H9 (cell line): ENCODE measurements at regions not wholly inside any gene's neighbourhood (a gene's known extent, or its start where the extent isn't known, plus 50 kb on each side); places are given as distances from the start of the nearest gene placed in this dataset.

Experiments
- DNase-seq: peaks from one replicate; pipeline ENCODE4 v3.0.0-alpha.2; 2017
- H2AFZ ChIP-seq: one replicate; pipeline ENCODE4 v1.6.1; 2013; ENCODE audit warnings: mild to moderate bottlenecking, low read length, control low read depth, moderate library complexity
- H2AK5ac ChIP-seq: 2 replicates; pipeline ENCODE4 v1.6.1; 2013; ENCODE audit warnings: low read length, control low read depth, mixed read lengths; ENCODE audit not compliant: insufficient read length
- H2BK120ac ChIP-seq: one replicate; pipeline ENCODE4 v1.6.1; 2013; ENCODE audit warnings: low read depth, mild to moderate bottlenecking, low read length, control low read depth, inconsistent platforms; ENCODE audit not compliant: poor library complexity, severe bottlenecking
- H2BK12ac ChIP-seq: 2 replicates; pipeline ENCODE4 v1.6.1; 2013; ENCODE audit warnings: low read length, control low read depth, mixed read lengths, low read depth; ENCODE audit not compliant: insufficient read length
- H2BK15ac ChIP-seq: 2 replicates; pipeline ENCODE4 v1.6.1; 2013; ENCODE audit warnings: low read depth, low read length, control low read depth
- H2BK20ac ChIP-seq: one replicate; pipeline ENCODE4 v1.6.1; 2013; ENCODE audit warnings: low read depth, mild to moderate bottlenecking, low read length, control low read depth, inconsistent platforms; ENCODE audit not compliant: poor library complexity, severe bottlenecking
- H2BK5ac ChIP-seq: 2 replicates; pipeline ENCODE4 v1.6.1; 2013; ENCODE audit warnings: low read length, control low read depth, mixed read lengths; ENCODE audit not compliant: insufficient read length
- H3K14ac ChIP-seq: 2 replicates; pipeline ENCODE4 v1.6.1; 2013; ENCODE audit warnings: low read length, control low read depth; ENCODE audit not compliant: insufficient read depth
- H3K18ac ChIP-seq: 2 replicates; pipeline ENCODE4 v1.6.1; 2013; ENCODE audit warnings: low read depth, mild to moderate bottlenecking, mixed read lengths, low read length, control low read depth; ENCODE audit not compliant: insufficient read length
- H3K23ac ChIP-seq: 2 replicates; pipeline ENCODE4 v1.6.1; 2013; ENCODE audit warnings: low read length, control low read depth, mixed read lengths, low read depth; ENCODE audit not compliant: insufficient read length
- H3K23me2 ChIP-seq: 2 replicates; pipeline ENCODE4 v1.6.1; 2013; ENCODE audit warnings: low read depth, mild to moderate bottlenecking, mixed read lengths, low read length, control low read depth; ENCODE audit not compliant: insufficient read length, poor library complexity, severe bottlenecking
- H3K27ac ChIP-seq: 2 replicates; pipeline ENCODE4 v1.5.1; 2013; ENCODE audit warnings: low read length, control low read depth, mixed read lengths, low read depth; ENCODE audit not compliant: insufficient read length
- H3K27me3 ChIP-seq: 2 replicates; pipeline ENCODE4 v1.6.1; 2013; ENCODE audit warnings: low read length, control low read depth, inconsistent platforms; ENCODE audit not compliant: insufficient read depth
- H3K4ac ChIP-seq: 2 replicates; pipeline ENCODE4 v1.6.1; 2013; ENCODE audit warnings: low read depth, mild to moderate bottlenecking, control low read depth, inconsistent platforms, low read length, moderate library complexity
- H3K4me1 ChIP-seq: 2 replicates; pipeline ENCODE4 v1.6.1; 2013; ENCODE audit warnings: low read length, control low read depth, inconsistent platforms; ENCODE audit not compliant: insufficient read depth
- H3K4me2 ChIP-seq: 2 replicates; pipeline ENCODE4 v1.6.1; 2013; ENCODE audit warnings: low read length, control low read depth, mixed read lengths; ENCODE audit not compliant: insufficient read length, insufficient read depth
- H3K56ac ChIP-seq: 2 replicates; pipeline ENCODE4 v1.6.1; 2013; ENCODE audit warnings: low read depth, mild to moderate bottlenecking, mixed read lengths, low read length, control low read depth; ENCODE audit not compliant: insufficient read length
- H3K79me1 ChIP-seq: 2 replicates; pipeline ENCODE4 v1.6.1; 2013; ENCODE audit warnings: low read depth, mild to moderate bottlenecking, moderate library complexity, low read length, control low read depth, inconsistent platforms; ENCODE audit not compliant: insufficient read depth, poor library complexity, severe bottlenecking
- H3K79me2 ChIP-seq: 2 replicates; pipeline ENCODE4 v1.6.1; 2013; ENCODE audit warnings: low read length, control low read depth, inconsistent platforms; ENCODE audit not compliant: insufficient read depth
- H3K9ac ChIP-seq: 2 replicates; pipeline ENCODE4 v1.6.1; 2013; ENCODE audit warnings: low read length, control low read depth, mixed read lengths; ENCODE audit not compliant: insufficient read length; ENCODE audit errors: extremely low read depth
- H3K9me3 ChIP-seq: one replicate; pipeline ENCODE4 v1.6.1; 2013; ENCODE audit warnings: low read depth, low read length, inconsistent platforms; ENCODE audit not compliant: control insufficient read depth
- H3T11ph ChIP-seq: one replicate; pipeline ENCODE4 v1.6.1; 2013; ENCODE audit warnings: mild to moderate bottlenecking, low read length, control low read depth, inconsistent platforms
- H4K20me1 ChIP-seq: one replicate; pipeline ENCODE4 v1.6.1; 2013; ENCODE audit not compliant: control insufficient read depth, insufficient read length, insufficient read depth
- H4K5ac ChIP-seq: 2 replicates; pipeline ENCODE4 v1.6.1; 2013; ENCODE audit warnings: low read depth, mild to moderate bottlenecking, mixed read lengths, low read length, control low read depth; ENCODE audit not compliant: insufficient read length
- H4K8ac ChIP-seq: replicated peaks from 2 replicates; pipeline ENCODE4 v1.6.1; 2013; ENCODE audit warnings: low read length, control low read depth, mixed read lengths, low read depth; ENCODE audit not compliant: insufficient read length
- H4K91ac ChIP-seq: 2 replicates; pipeline ENCODE4 v1.6.1; 2013; ENCODE audit warnings: low read depth, mild to moderate bottlenecking, moderate library complexity, mixed read lengths, low read length, control low read depth; ENCODE audit not compliant: insufficient read length
- H3K27ac Mint-ChIP-seq, 3 experiments: 2 replicates in 2 of 3; 3 replicates in 1 of 3; pipeline ENCODE4 v1.8.0; 2020 to 2021; ENCODE audit warnings: mixed read lengths in 3 of 3, mild to moderate bottlenecking in 1 of 3, moderate library complexity in 1 of 3
- H3K27me3 Mint-ChIP-seq: 2 replicates; pipeline ENCODE4 v1.8.0; 2021; ENCODE audit warnings: low read depth, mild to moderate bottlenecking, moderate library complexity, mixed read lengths
- H3K36me3 Mint-ChIP-seq, 3 experiments: 2 replicates in 2 of 3; 3 replicates in 1 of 3; pipeline ENCODE4 v1.8.0; 2020 to 2021; ENCODE audit warnings: low read depth in 3 of 3, mixed read lengths in 3 of 3; ENCODE audit not compliant: insufficient read depth in 1 of 3
- H3K4me1 Mint-ChIP-seq, 2 experiments: 2 replicates each; pipeline ENCODE4 v1.8.0; 2020; ENCODE audit warnings: mixed read lengths in 2 of 2
- H3K4me3 Mint-ChIP-seq, 2 experiments: 2 replicates in 1 of 2; 3 replicates in 1 of 2; pipeline ENCODE4 v1.8.0; 2020 to 2021; ENCODE audit warnings: mild to moderate bottlenecking in 2 of 2, mixed read lengths in 2 of 2, moderate library complexity in 1 of 2
- H3K9me3 Mint-ChIP-seq, 2 experiments: 2 replicates in 1 of 2; 3 replicates in 1 of 2; pipeline ENCODE4 v1.8.0; 2020; ENCODE audit warnings: mild to moderate bottlenecking in 2 of 2, mixed read lengths in 2 of 2, moderate library complexity in 1 of 2
- CTCF ChIP-seq: fragments of 200-600 bp; sonication (generic); conservative IDR thresholded peaks from 3 replicates; pipeline ENCODE4 v1.8.0; 2021; ENCODE audit warnings: antibody characterized with exemption, mild to moderate bottlenecking
- WGBS: extraction: QIAGEN DNeasy Blood & Tissue Kit; methylation state at CpG from one replicate; pipeline ENCODE4 v1.1.7; 2013; ENCODE audit warnings: missing lambda C conversion rate, low lambda C conversion rate, mixed read lengths; ENCODE audit not compliant: insufficient read length; ENCODE audit errors: extremely low coverage; 5-methylcytosine and 5-hydroxymethylcytosine counted together

- no peak overlapping the region for H3K27ac ChIP-seq
- no peak overlapping the region for H2BK5ac ChIP-seq
- no peak for DNase-seq
- H3K9ac ChIP-seq: no peak overlapping the region
- Mint-ChIP-seq H3K4me1 (peaks cover 2 to 8% of the 10 kb centered on the region in 2 experiments; a peak in 3 of 4 replicates), H3K27ac (no peak overlapping the region), H3K27me3 (peaks cover 8% of the 10 kb centered on the region; the same call in 1 of the 2 replicates), H3K36me3 (peaks cover 0 to 2% (median 0%) of the 10 kb centered on the region in 3 experiments; a peak in 2 of 7 replicates), H3K9me3 (no peaks in the 10 kb centered on the region; a peak in 1 of 5 replicates), H3K4me3 (peak overlapping the region; percentile 44 to 62; a peak in 3 of 5 replicates)
- WGBS: no CpG with 5 or more reads among the region's 3 CpGs
- no peak for TF ChIP-seq CTCF
- H3K14ac ChIP-seq: no peak overlapping the region
- H3K27me3 ChIP-seq: no peaks in the 10 kb centered on the region; the same call in 1 of the 2 replicates
- H3T11ph ChIP-seq: no peak overlapping the region
- no peaks in the 10 kb centered on the region for H4K20me1 ChIP-seq
- H2BK120ac ChIP-seq: no peak overlapping the region
- no peak overlapping the region for H3K18ac ChIP-seq
- H2BK20ac ChIP-seq: no peak overlapping the region
- H2AFZ ChIP-seq: no peak overlapping the region
- H4K5ac ChIP-seq: no peak overlapping the region
- H3K56ac ChIP-seq: no peak overlapping the region
- H3K79me1 ChIP-seq: no peaks in the 10 kb centered on the region
- no peaks in the 10 kb centered on the region for H3K4me1 ChIP-seq
- no peak overlapping the region for H3K23ac ChIP-seq
- no peak overlapping the region for H2AK5ac ChIP-seq
- no peak overlapping the region for H4K91ac ChIP-seq
- H3K79me2 ChIP-seq: no peaks in the 10 kb centered on the region
- H3K9me3 ChIP-seq: no peaks in the 10 kb centered on the region
- H3K4ac ChIP-seq: no peak overlapping the region
- H3K4me2 ChIP-seq: no peak overlapping the region
- H2BK15ac ChIP-seq: no peak overlapping the region
- no peak overlapping the region for H4K8ac ChIP-seq
- H2BK12ac ChIP-seq: no peak overlapping the region
- H3K23me2 ChIP-seq: no peaks in the 10 kb centered on the region
Observed at GRCh38 chr18:75846321-75846720, 418.8 kb upstream of the SMIM21 start.
